WTC11 (cell line): ENCODE measurements at regions not wholly inside any gene's neighbourhood (a gene's known extent, or its start where the extent isn't known, plus 50 kb on each side); places are given as distances from the start of the nearest gene placed in this dataset.

Experiments
- ATAC-seq: fragments of 200-7000 bp; cut with Tn5 transposase; 2 replicates; pipeline ENCODE4 v1.10.0; 2021; ENCODE audit warnings: mild to moderate bottlenecking, moderate library complexity
- CTCF ChIA-PET: fragments of 300-600 bp; sonication (Branson Sonifier 250); formaldehyde crosslinking; loops from one replicate; lab custom pipeline; 2021; ENCODE audit warnings: antibody characterized with exemption; lab: Charles Lee
- POLR2A ChIA-PET: fragments of 350-600 bp; sonication (Branson Sonifier 250); formaldehyde crosslinking; loops from one replicate; lab custom pipeline; 2021; ENCODE audit warnings: antibody characterized with exemption; lab: Charles Lee
- DNase-seq: peaks from one replicate; pipeline ENCODE4 v3.0.0; 2021; ENCODE audit warnings: low spot score
- H3K27ac Mint-ChIP-seq: 2 replicates; pipeline ENCODE4 v1.8.0; 2021; ENCODE audit warnings: mixed read lengths
- H3K27me3 Mint-ChIP-seq: 2 replicates; pipeline ENCODE4 v1.8.0; 2021; ENCODE audit warnings: low read depth, mild to moderate bottlenecking, moderate library complexity, mixed read lengths
- H3K36me3 Mint-ChIP-seq: 2 replicates; pipeline ENCODE4 v1.8.0; 2021; ENCODE audit warnings: mixed read lengths
- H3K4me1 Mint-ChIP-seq: 2 replicates; pipeline ENCODE4 v1.8.0; 2022; ENCODE audit warnings: mixed read lengths
- H3K4me3 Mint-ChIP-seq: 2 replicates; pipeline ENCODE4 v1.8.0; 2021; ENCODE audit warnings: mild to moderate bottlenecking, moderate library complexity, mixed read lengths
- H3K9me3 Mint-ChIP-seq: 2 replicates; pipeline ENCODE4 v1.8.0; 2021; ENCODE audit warnings: mixed read lengths
- CREM ChIP-seq: sonication (generic); formaldehyde crosslinking; IDR thresholded peaks from 2 replicates; pipeline ENCODE4 v1.8.1; 2022; ENCODE audit warnings: mild to moderate bottlenecking, missing genetic modification reagents, moderate library complexity
- ELF4 ChIP-seq: sonication (generic); formaldehyde crosslinking; IDR thresholded peaks from 2 replicates; pipeline ENCODE4 v1.8.1; 2022; ENCODE audit warnings: low read depth, mild to moderate bottlenecking, moderate library complexity, missing genetic modification reagents
- ESRRA ChIP-seq: sonication (generic); formaldehyde crosslinking; IDR thresholded peaks from 2 replicates; pipeline ENCODE4 v1.8.1; 2022; ENCODE audit warnings: mild to moderate bottlenecking, missing genetic modification reagents, borderline replicate concordance
- JAZF1 ChIP-seq: fragments of 250-450 bp; sonication (Bioruptor Pico); IDR thresholded peaks from 2 replicates; pipeline ENCODE4 v1.9.0; 2021; ENCODE audit warnings: moderate library complexity, mild to moderate bottlenecking, inconsistent platforms
- NFATC4 ChIP-seq: fragments of 250-450 bp; sonication (Bioruptor Pico); IDR thresholded peaks from 2 replicates; pipeline ENCODE4 v1.9.0; 2021; ENCODE audit warnings: mild to moderate bottlenecking
- NFE2L1 ChIP-seq: sonication (generic); formaldehyde crosslinking; IDR thresholded peaks from 2 replicates; pipeline ENCODE4 v1.8.1; 2023; ENCODE audit warnings: missing genetic modification reagents
- NFYB ChIP-seq: sonication (generic); formaldehyde crosslinking; conservative IDR thresholded peaks from 2 replicates; pipeline ENCODE4 v1.8.0; 2022; ENCODE audit warnings: low read depth, missing genetic modification reagents
- NR1H2 ChIP-seq: sonication (generic); formaldehyde crosslinking; IDR thresholded peaks from 2 replicates; pipeline ENCODE4 v1.9.0; 2021; ENCODE audit warnings: mild to moderate bottlenecking, moderate library complexity, missing genetic modification reagents
- OVOL2 ChIP-seq: fragments of 250-450 bp; sonication (Bioruptor Pico); IDR thresholded peaks from 2 replicates; pipeline ENCODE4 v1.9.0; 2021; ENCODE audit warnings: mild to moderate bottlenecking, borderline replicate concordance
- PRRX2 ChIP-seq: fragments of 250-450 bp; sonication (Bioruptor Pico); IDR thresholded peaks from 2 replicates; pipeline ENCODE4 v1.8.0; 2021; ENCODE audit warnings: mild to moderate bottlenecking
- RELA ChIP-seq: sonication (generic); formaldehyde crosslinking; IDR thresholded peaks from 2 replicates; pipeline ENCODE4 v1.8.1; 2022; ENCODE audit warnings: missing genetic modification reagents, mild to moderate bottlenecking, borderline replicate concordance
- SMAD4 ChIP-seq: sonication (generic); formaldehyde crosslinking; IDR thresholded peaks from 2 replicates; pipeline ENCODE4 v1.8.0; 2022; ENCODE audit warnings: mild to moderate bottlenecking, missing genetic modification reagents
- SOX15 ChIP-seq: fragments of 250-450 bp; sonication (Bioruptor Pico); IDR thresholded peaks from 2 replicates; pipeline ENCODE4 v1.9.0; 2021; ENCODE audit warnings: mild to moderate bottlenecking
- TCF7 ChIP-seq: sonication (generic); formaldehyde crosslinking; IDR thresholded peaks from 2 replicates; pipeline ENCODE4 v1.8.0; 2022; ENCODE audit warnings: mild to moderate bottlenecking, low read depth, missing genetic modification reagents, moderate library complexity
- ZNF121 ChIP-seq: sonication (generic); formaldehyde crosslinking; IDR thresholded peaks from 2 replicates; pipeline ENCODE4 v1.8.0; 2023; ENCODE audit warnings: missing genetic modification reagents
- ZNF219 ChIP-seq: sonication (generic); formaldehyde crosslinking; IDR thresholded peaks from 2 replicates; pipeline ENCODE4 v1.8.0; 2023; ENCODE audit warnings: missing genetic modification reagents, mild to moderate bottlenecking, borderline replicate concordance
- TF ChIP-seq, protein P1 (sequence below): sonication (generic); formaldehyde crosslinking; IDR thresholded peaks from 2 replicates; pipeline ENCODE4 v1.8.1; 2023; ENCODE audit warnings: mild to moderate bottlenecking, missing genetic modification reagents, moderate library complexity
- TF ChIP-seq, protein P2 (sequence below): sonication (generic); formaldehyde crosslinking; IDR thresholded peaks from 2 replicates; pipeline ENCODE4 v1.8.1; 2023; ENCODE audit warnings: mild to moderate bottlenecking, missing genetic modification reagents, moderate library complexity
- TF ChIP-seq, protein P3 (sequence below): sonication (generic); formaldehyde crosslinking; IDR thresholded peaks from 2 replicates; pipeline ENCODE4 v1.8.1; 2023; ENCODE audit warnings: mild to moderate bottlenecking, moderate library complexity, missing genetic modification reagents
- TF ChIP-seq, protein P4 (sequence below): fragments of 200-600 bp; IDR thresholded peaks from 2 replicates; pipeline ENCODE4 v1.8.0; 2022; ENCODE audit warnings: antibody characterized with exemption
- TF ChIP-seq, protein P5 (sequence below): sonication (generic); formaldehyde crosslinking; IDR thresholded peaks from 2 replicates; pipeline ENCODE4 v1.8.0; 2022; ENCODE audit warnings: mild to moderate bottlenecking, missing genetic modification reagents

DNA sequence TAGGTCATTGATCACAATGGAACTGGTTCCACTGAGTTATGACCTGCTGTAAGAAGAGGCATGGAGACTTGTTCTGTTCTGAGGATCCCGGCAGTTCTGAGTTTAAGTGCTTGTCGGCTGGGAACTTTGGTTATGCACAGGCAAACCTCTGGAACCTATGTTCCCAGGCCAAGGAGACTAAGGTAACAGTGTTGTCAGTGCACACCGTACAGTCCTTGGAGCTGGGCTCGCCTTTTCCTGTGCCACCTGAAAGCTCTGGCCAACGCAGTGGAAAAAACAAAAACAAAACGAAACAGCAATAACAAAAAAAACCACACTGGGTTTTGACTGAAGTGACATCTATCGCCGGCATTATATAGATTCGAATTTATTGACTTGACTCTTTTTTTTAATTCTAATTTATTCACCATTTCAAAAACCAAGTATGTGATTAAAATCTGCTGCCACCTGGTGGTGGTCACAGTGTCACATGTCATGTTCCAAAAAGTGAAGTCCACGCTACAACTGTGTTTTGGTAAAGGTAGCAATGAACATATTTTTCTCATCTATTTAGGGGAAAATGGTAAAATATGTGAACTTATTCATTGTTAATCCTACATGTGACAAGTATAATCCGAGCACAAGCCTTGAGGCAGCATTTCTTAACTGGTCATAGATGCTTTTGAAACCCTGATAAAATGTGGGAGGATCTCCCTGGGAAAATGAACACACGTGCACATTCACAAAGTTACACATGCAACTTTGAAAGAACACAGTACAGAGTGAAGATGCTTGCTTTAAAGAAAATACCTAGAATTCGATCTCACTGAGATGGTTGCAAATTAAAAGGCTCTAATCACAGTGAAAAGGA lies 113.8 kb upstream of the PPP2R2D start:
- ATAC-seq, result no peak

DNA sequence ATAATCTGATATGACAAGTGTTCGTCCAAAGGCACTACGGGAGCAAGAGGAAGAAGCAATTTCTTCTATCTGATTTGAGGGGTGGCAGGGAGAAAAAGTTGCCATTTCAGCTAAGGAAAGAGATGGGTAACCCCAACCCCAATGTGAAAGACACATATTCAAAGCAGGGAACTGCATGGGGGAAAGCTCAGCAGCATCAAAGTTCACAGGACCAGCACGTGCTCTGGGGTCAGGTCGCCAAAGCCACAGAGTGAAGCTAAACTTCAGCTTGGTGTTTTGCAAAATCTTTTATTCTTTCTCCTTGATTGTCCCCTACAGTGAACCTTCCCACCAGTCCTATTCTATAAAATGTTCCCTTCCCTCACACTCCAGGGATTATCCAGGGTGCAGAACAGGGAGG lies 112.8 kb upstream of the PPP2R2D start:
- DNase-seq, result no peak
- Mint-ChIP-seq H3K27ac (no peak overlapping the region), H3K9me3 (peaks cover 41% of the 10 kb centered on the region), H3K27me3 (peaks cover 6% of the 10 kb centered on the region), H3K36me3 (peaks cover 23% of the 10 kb centered on the region), H3K4me3 (no peak overlapping the region), H3K4me1 (peaks cover 19% of the 10 kb centered on the region)
- ATAC-seq, result no peak
- no peak for TF ChIP-seq OVOL2 (CRISPR knock-in tag)
- TF ChIP-seq NFATC4, result no peak
- no peak for TF ChIP-seq NR1H2
- no peak for TF ChIP-seq ELF4 (CRISPR knock-in tag)
- no peak for TF ChIP-seq ESRRA
- no peak for TF ChIP-seq ZNF121
- TF ChIP-seq ZNF219, result no peak
- TF ChIP-seq, protein P1, sequence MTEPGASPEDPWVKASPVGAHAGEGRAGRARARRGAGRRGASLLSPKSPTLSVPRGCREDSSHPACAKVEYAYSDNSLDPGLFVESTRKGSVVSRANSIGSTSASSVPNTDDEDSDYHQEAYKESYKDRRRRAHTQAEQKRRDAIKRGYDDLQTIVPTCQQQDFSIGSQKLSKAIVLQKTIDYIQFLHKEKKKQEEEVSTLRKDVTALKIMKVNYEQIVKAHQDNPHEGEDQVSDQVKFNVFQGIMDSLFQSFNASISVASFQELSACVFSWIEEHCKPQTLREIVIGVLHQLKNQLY (CRISPR knock-in tag), result no peak
- no peak for TF ChIP-seq NFYB (CRISPR knock-in tag)
- no peak for TF ChIP-seq PRRX2 (CRISPR knock-in tag)
- TF ChIP-seq TCF7 (CRISPR knock-in tag), result no peak
- TF ChIP-seq JAZF1 (CRISPR knock-in tag), result no peak
- POLR2A ChIA-PET, result no interaction called here
- CTCF ChIA-PET, result interaction anchor here (1.6 kb wide), 1 partner anchor 13 kb away, joined by 5 read pairs; no protein-coding TSS in a partner anchor

More for the DNA sequence above, 113.8 kb upstream of the PPP2R2D start:
- Mint-ChIP-seq H3K36me3 (peaks cover 26% of the 10 kb centered on the region), H3K27me3 (peaks cover 6% of the 10 kb centered on the region), H3K4me1 (peaks cover 18% of the 10 kb centered on the region), H3K9me3 (peaks cover 51% of the 10 kb centered on the region), H3K4me3 (no peak overlapping the region), H3K27ac (no peak overlapping the region)
- DNase-seq, result peak; percentile 33
- ChIA-PET CTCF (interaction anchor here (0.6 to 1.6 kb wide), 3 partner anchors 12 to 98 kb away, joined by 3 to 5 read pairs (median 3); no protein-coding TSS in a partner anchor), POLR2A (no interaction called here)
- TF ChIP-seq PRRX2 (CRISPR knock-in tag) (no peak), NFE2L1 (CRISPR knock-in tag) (no peak), SOX15 (no peak), RELA (CRISPR knock-in tag) (no peak), CREM (CRISPR knock-in tag) (no peak), SMAD4 (CRISPR knock-in tag) (no peak)
- TF ChIP-seq, protein P2, sequence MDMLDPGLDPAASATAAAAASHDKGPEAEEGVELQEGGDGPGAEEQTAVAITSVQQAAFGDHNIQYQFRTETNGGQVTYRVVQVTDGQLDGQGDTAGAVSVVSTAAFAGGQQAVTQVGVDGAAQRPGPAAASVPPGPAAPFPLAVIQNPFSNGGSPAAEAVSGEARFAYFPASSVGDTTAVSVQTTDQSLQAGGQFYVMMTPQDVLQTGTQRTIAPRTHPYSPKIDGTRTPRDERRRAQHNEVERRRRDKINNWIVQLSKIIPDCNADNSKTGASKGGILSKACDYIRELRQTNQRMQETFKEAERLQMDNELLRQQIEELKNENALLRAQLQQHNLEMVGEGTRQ, result 0 out of 2 replicates have a peak, but pooled peaks have one; percentile 17
- TF ChIP-seq, protein P3, sequence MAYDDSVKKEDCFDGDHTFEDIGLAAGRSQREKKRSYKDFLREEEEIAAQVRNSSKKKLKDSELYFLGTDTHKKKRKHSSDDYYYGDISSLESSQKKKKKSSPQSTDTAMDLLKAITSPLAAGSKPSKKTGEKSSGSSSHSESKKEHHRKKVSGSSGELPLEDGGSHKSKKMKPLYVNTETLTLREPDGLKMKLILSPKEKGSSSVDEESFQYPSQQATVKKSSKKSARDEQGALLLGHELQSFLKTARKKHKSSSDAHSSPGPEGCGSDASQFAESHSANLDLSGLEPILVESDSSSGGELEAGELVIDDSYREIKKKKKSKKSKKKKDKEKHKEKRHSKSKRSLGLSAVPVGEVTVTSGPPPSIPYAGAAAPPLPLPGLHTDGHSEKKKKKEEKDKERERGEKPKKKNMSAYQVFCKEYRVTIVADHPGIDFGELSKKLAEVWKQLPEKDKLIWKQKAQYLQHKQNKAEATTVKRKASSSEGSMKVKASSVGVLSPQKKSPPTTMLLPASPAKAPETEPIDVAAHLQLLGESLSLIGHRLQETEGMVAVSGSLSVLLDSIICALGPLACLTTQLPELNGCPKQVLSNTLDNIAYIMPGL (CRISPR knock-in tag), result no peak
- TF ChIP-seq, protein P4, sequence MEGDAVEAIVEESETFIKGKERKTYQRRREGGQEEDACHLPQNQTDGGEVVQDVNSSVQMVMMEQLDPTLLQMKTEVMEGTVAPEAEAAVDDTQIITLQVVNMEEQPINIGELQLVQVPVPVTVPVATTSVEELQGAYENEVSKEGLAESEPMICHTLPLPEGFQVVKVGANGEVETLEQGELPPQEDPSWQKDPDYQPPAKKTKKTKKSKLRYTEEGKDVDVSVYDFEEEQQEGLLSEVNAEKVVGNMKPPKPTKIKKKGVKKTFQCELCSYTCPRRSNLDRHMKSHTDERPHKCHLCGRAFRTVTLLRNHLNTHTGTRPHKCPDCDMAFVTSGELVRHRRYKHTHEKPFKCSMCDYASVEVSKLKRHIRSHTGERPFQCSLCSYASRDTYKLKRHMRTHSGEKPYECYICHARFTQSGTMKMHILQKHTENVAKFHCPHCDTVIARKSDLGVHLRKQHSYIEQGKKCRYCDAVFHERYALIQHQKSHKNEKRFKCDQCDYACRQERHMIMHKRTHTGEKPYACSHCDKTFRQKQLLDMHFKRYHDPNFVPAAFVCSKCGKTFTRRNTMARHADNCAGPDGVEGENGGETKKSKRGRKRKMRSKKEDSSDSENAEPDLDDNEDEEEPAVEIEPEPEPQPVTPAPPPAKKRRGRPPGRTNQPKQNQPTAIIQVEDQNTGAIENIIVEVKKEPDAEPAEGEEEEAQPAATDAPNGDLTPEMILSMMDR, result peak; percentile 43
- TF ChIP-seq, protein P5, sequence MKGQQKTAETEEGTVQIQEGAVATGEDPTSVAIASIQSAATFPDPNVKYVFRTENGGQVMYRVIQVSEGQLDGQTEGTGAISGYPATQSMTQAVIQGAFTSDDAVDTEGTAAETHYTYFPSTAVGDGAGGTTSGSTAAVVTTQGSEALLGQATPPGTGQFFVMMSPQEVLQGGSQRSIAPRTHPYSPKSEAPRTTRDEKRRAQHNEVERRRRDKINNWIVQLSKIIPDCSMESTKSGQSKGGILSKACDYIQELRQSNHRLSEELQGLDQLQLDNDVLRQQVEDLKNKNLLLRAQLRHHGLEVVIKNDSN (CRISPR knock-in tag), result no peak
